DOHH2 (cell line): ENCODE measurements at regions not wholly inside any gene's neighbourhood (a gene's known extent, or its start where the extent isn't known, plus 50 kb on each side); places are given as distances from the start of the nearest gene placed in this dataset.

Experiments
- EZH2phosphoT487 ChIP-seq: fragments of 200-600 bp; sonication (generic); IDR thresholded peaks from 2 replicates; pipeline ENCODE4 v1.6.1; 2017; ENCODE audit warnings: borderline replicate concordance, mild to moderate bottlenecking, antibody characterized with exemption, low read length, moderate library complexity, mixed read lengths
- TF ChIP-seq, protein P1 (sequence below): fragments of 200-600 bp; sonication (generic); IDR thresholded peaks from one replicate; pipeline ENCODE4 v1.5.1; 2014; ENCODE audit warnings: antibody characterized with exemption, mild to moderate bottlenecking, low read depth, low read length; ENCODE audit not compliant: poor library complexity, severe bottlenecking

DNA sequence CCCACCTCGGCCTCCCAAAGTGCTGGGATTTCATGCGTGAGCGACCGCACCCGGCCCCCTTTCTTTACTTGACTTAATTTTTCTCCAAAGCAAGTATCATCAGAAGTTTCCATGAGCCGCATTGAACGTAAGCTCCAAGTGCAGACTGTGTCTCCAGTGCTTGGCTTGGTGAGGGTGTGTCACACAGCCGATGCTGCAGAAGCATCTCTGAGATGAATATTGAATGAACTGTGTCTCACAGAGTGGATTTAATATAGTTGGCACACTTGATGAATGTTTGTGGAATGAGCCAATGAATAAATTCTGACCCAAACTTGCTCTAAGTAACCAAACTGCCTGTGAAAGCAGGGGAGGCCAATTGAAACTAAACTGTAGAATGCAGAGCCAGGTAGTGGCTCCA is 159.4 kb upstream of the KBTBD8 start:
- TF ChIP-seq, protein P1, sequence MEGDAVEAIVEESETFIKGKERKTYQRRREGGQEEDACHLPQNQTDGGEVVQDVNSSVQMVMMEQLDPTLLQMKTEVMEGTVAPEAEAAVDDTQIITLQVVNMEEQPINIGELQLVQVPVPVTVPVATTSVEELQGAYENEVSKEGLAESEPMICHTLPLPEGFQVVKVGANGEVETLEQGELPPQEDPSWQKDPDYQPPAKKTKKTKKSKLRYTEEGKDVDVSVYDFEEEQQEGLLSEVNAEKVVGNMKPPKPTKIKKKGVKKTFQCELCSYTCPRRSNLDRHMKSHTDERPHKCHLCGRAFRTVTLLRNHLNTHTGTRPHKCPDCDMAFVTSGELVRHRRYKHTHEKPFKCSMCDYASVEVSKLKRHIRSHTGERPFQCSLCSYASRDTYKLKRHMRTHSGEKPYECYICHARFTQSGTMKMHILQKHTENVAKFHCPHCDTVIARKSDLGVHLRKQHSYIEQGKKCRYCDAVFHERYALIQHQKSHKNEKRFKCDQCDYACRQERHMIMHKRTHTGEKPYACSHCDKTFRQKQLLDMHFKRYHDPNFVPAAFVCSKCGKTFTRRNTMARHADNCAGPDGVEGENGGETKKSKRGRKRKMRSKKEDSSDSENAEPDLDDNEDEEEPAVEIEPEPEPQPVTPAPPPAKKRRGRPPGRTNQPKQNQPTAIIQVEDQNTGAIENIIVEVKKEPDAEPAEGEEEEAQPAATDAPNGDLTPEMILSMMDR = no peak
- TF ChIP-seq EZH2phosphoT487 = no peak
